M059J (cell line): ENCODE measurements at regions not wholly inside any gene's neighbourhood (a gene's known extent, or its start where the extent isn't known, plus 50 kb on each side); places are given as distances from the start of the nearest gene placed in this dataset.
A peak's percentile ranks its signal among the peaks of the same experiment; 100 is the strongest.

Source experiments
- DNase-seq: peaks from one replicate; pipeline ENCODE4 v3.0.0-alpha.2; 2012; ENCODE audit warnings: low read depth

- peak; percentile 32 for DNase-seq
Observed at GRCh38 chr4:96675896-96676295, 836.0 kb downstream of the PDHA2 start.

- no peak for DNase-seq
Observed at GRCh38 chr4:96676754-96677435, 837.0 kb downstream of the PDHA2 start.

- DNase-seq, result peak; percentile 45
Observed at GRCh38 chr4:96677499-96677898, 837.6 kb downstream of the PDHA2 start.

GRCh38 chr4:96681218-96681617 lies 841.3 kb downstream of the PDHA2 start:
- DNase-seq, result no peak

- DNase-seq, result no peak
Observed at GRCh38 chr4:96685691-96686090, 845.8 kb downstream of the PDHA2 start.

GRCh38 chr4:96691521-96691920 lies 851.6 kb downstream of the PDHA2 start:
- DNase-seq, result no peak

- DNase-seq, result no peak
Observed at GRCh38 chr4:96698831-96699230, 858.9 kb downstream of the PDHA2 start.

- DNase-seq, result no peak
Observed at GRCh38 chr4:96703265-96703664, 863.4 kb downstream of the PDHA2 start.

- no peak for DNase-seq
Observed at GRCh38 chr4:96708766-96709165, 868.9 kb downstream of the PDHA2 start.

GRCh38 chr4:96713271-96713850 lies 873.5 kb downstream of the PDHA2 start:
- DNase-seq, result no peak

GRCh38 chr4:96729641-96730040 lies 889.7 kb downstream of the PDHA2 start:
- DNase-seq, result no peak

GRCh38 chr4:96730432-96730831 lies 890.5 kb downstream of the PDHA2 start:
- no peak for DNase-seq

GRCh38 chr4:96736352-96736889 lies 896.5 kb downstream of the PDHA2 start:
- peak; percentile 74 for DNase-seq

GRCh38 chr4:96739101-96739500 lies 899.2 kb downstream of the PDHA2 start:
- no peak for DNase-seq

- no peak for DNase-seq
Observed at GRCh38 chr4:96742332-96743014, 902.6 kb downstream of the PDHA2 start.

GRCh38 chr4:96744676-96745075 lies 904.8 kb downstream of the PDHA2 start:
- DNase-seq, result no peak

- DNase-seq, result no peak
Observed at GRCh38 chr4:96753216-96753615, 913.3 kb downstream of the PDHA2 start.

- no peak for DNase-seq
Observed at GRCh38 chr4:96755569-96756484, 915.9 kb downstream of the PDHA2 start.

GRCh38 chr4:96756584-96756983 lies 916.7 kb downstream of the PDHA2 start:
- no peak for DNase-seq

- no peak for DNase-seq
Observed at GRCh38 chr4:96763546-96763945, 923.7 kb downstream of the PDHA2 start.

GRCh38 chr4:96766359-96766758 lies 926.5 kb downstream of the PDHA2 start:
- no peak for DNase-seq
